ENCODE measurements at regions not wholly inside any gene's neighbourhood (a gene's known extent, or its start where the extent isn't known, plus 50 kb on each side); places are given as distances from the start of the nearest gene placed in this dataset.

- peak; percentile 7 for DNase-seq (ENCODE audit: low read depth)
- TF ChIP-seq POLR2A (IDR thresholded peaks at IDR 0.05; ENCODE audit: extremely low read depth, insufficient read length) (no peak), MYC (IDR thresholded peaks at IDR 0.05; ENCODE audit: low read depth, low read length) (no peak), CTCF (IDR thresholded peaks at IDR 0.05; ENCODE audit: low read depth, low read length) (no peak)
- TF ChIP-seq, protein P1, sequence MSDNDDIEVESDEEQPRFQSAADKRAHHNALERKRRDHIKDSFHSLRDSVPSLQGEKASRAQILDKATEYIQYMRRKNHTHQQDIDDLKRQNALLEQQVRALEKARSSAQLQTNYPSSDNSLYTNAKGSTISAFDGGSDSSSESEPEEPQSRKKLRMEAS (IDR thresholded peaks at IDR 0.05; ENCODE audit: low read depth, low read length): no peak
- H3K4me3 ChIP-seq (ENCODE audit: low read depth, low read length): no peak overlapping the region
These were observed 111.9 kb upstream of the F3 start for GRCh38 chr1:94653454-94653853.

- TF ChIP-seq CTCF (IDR thresholded peaks at IDR 0.05; ENCODE audit: low read depth, low read length): no peak
- TF ChIP-seq, protein P1 (IDR thresholded peaks at IDR 0.05; ENCODE audit: low read depth, low read length): no peak
- TF ChIP-seq MYC (IDR thresholded peaks at IDR 0.05; ENCODE audit: low read depth, low read length): no peak
- H3K4me3 ChIP-seq (ENCODE audit: low read depth, low read length): no peak overlapping the region
- DNase-seq (ENCODE audit: low read depth): no peak
These were observed 109.5 kb upstream of the F3 start for GRCh38 chr1:94651076-94651475.

DNA sequence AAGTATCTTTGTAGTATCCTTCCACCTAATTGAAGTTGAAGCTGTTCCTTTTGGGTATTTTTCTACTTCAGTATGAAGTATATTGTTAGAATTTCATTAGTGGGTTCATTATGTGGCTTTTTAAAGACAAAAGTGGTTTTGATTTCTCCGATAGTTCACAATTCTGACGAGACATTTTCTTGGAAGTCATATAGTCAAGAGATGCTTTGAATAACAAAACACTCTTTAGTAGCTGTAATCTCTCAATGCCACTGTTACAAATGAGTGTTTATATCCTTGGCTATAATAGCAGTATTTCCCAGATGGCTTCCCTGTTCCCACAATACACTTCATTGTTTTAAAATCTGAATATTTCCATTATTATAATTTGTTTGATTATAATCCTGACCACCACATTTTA, 108.7 kb upstream of the F3 start:
- no peak for DNase-seq (ENCODE audit: low read depth)
- TF ChIP-seq, protein P1 (IDR thresholded peaks at IDR 0.05; ENCODE audit: low read depth, low read length): no peak
- no peak for TF ChIP-seq POLR2A (IDR thresholded peaks at IDR 0.05; ENCODE audit: extremely low read depth, insufficient read length)
- TF ChIP-seq CTCF (IDR thresholded peaks at IDR 0.05; ENCODE audit: low read depth, low read length): no peak
- TF ChIP-seq MYC (IDR thresholded peaks at IDR 0.05; ENCODE audit: low read depth, low read length): no peak
- no peak overlapping the region for H3K4me3 ChIP-seq (ENCODE audit: low read depth, low read length)

- TF ChIP-seq POLR2A (IDR thresholded peaks at IDR 0.05; ENCODE audit: extremely low read depth, insufficient read length) (no peak), CTCF (IDR thresholded peaks at IDR 0.05; ENCODE audit: low read depth, low read length) (no peak), MYC (IDR thresholded peaks at IDR 0.05; ENCODE audit: low read depth, low read length) (no peak)
- TF ChIP-seq, protein P1 (IDR thresholded peaks at IDR 0.05; ENCODE audit: low read depth, low read length): no peak
- H3K4me3 ChIP-seq (ENCODE audit: low read depth, low read length): no peak overlapping the region
- DNase-seq (ENCODE audit: low read depth): peak; percentile 11
These were observed 106.9 kb upstream of the F3 start for GRCh38 chr1:94648225-94649007.

- TF ChIP-seq MYC (IDR thresholded peaks at IDR 0.05; ENCODE audit: low read depth, low read length) (no peak), CTCF (IDR thresholded peaks at IDR 0.05; ENCODE audit: low read depth, low read length) (no peak), POLR2A (IDR thresholded peaks at IDR 0.05; ENCODE audit: extremely low read depth, insufficient read length) (no peak)
- TF ChIP-seq, protein P1 (IDR thresholded peaks at IDR 0.05; ENCODE audit: low read depth, low read length): no peak
- no peak for DNase-seq (ENCODE audit: low read depth)
- H3K4me3 ChIP-seq (ENCODE audit: low read depth, low read length): no peak overlapping the region
These were observed 105.4 kb upstream of the F3 start for GRCh38 chr1:94646786-94647555.

Measured in NB4 (cell line).